GM13977 (cell line): ENCODE measurements at regions not wholly inside any gene's neighbourhood (a gene's known extent, or its start where the extent isn't known, plus 50 kb on each side); places are given as distances from the start of the nearest gene placed in this dataset.

Source experiments
- DNase-seq: peaks from one replicate; pipeline ENCODE4 v3.0.0; 2012; ENCODE audit warnings: low spot score
- in situ Hi-C: fragments of 300-500 bp; cut with MboI; formaldehyde crosslinking; loops from one replicate; pipeline ENCODE4 v1.12.0; 2022; ENCODE audit warnings: low sequenced_read_pairs, low pct_unique_long_range_greater_than_20kb, mixed read lengths, inconsistent platforms; ENCODE audit not compliant: unreplicated experiment
- TF ChIP-seq, protein P1 (sequence below): IDR thresholded peaks from 2 replicates; pipeline ENCODE4 v1.5.1; 2012; ENCODE audit warnings: mild to moderate bottlenecking, control low read depth; ENCODE audit not compliant: insufficient read depth; ENCODE audit errors: extremely low read depth, missing control alignments

DNA sequence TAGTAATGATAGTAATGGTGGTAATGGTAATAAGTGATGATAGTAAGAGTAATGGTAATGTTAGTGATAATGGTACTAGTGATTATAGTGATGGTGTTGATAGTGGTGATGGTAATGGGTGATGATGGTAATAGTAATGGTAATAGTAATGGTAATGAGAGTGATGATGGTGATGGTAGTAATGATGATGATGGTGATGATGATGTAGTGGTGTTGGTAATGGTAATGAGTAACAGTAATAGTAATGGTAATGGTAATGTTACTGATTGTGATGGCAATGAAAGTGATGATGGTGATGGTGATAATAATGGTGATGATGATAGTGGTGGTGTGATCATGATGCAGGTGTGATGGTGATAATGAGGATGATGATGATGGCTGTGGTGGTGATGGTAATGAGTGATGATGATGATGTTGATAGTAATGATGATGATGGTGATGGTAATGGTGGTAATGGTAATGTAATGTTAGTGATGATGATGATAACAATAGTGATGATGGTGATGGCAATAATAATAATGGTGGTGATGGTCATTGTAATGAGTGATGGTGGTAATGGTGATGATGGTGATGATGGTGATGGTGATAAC is 235.0 kb downstream of the MATN1 start:
- in situ Hi-C loops = no loop called here
- no peak for DNase-seq
- TF ChIP-seq, protein P1, sequence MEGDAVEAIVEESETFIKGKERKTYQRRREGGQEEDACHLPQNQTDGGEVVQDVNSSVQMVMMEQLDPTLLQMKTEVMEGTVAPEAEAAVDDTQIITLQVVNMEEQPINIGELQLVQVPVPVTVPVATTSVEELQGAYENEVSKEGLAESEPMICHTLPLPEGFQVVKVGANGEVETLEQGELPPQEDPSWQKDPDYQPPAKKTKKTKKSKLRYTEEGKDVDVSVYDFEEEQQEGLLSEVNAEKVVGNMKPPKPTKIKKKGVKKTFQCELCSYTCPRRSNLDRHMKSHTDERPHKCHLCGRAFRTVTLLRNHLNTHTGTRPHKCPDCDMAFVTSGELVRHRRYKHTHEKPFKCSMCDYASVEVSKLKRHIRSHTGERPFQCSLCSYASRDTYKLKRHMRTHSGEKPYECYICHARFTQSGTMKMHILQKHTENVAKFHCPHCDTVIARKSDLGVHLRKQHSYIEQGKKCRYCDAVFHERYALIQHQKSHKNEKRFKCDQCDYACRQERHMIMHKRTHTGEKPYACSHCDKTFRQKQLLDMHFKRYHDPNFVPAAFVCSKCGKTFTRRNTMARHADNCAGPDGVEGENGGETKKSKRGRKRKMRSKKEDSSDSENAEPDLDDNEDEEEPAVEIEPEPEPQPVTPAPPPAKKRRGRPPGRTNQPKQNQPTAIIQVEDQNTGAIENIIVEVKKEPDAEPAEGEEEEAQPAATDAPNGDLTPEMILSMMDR = no peak

DNA sequence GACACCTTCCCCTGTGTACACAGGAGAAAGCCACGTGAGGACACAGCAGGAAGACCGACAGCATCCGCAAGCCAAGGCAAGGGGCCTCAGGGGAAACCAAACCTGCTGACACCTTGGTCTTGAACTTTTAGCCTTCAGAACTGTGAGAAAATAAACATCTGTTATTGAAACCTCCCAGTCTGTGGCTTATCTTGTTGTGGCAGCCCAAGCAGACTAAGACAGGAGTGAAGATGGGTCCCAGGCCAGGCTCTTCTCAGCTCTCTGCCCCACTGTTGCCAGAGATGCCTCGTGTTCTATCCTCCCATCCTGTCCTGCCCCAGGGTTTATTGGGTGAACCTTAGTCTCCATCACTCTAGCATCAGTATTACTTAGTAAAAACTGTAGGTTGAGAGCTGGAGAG is 236.3 kb downstream of the MATN1 start:
- DNase-seq = no peak
- TF ChIP-seq, protein P1 = no peak
- in situ Hi-C loops = no loop called here

DNA sequence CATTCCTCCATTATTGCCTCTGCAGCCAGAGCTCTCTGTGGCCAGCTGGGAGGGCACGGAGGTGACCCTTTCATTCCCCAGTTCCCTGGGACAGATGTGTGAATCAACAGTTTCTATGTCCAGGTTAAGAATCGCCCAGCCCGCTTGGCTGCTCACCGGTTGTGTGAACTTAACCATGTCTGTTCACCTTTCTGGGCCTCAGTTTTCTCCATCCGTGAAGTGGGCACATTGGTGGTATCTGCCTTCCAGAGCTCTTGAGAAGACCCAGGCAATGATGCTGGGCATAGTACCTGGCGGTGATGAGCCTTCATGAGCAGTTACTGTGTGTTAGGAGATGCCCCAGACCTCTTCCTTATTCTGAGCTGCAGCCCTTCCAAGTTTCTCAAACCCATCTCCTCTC is 238.3 kb downstream of the MATN1 start:
- TF ChIP-seq, protein P1 = no peak
- in situ Hi-C loops = no loop called here
- DNase-seq = no peak

DNA sequence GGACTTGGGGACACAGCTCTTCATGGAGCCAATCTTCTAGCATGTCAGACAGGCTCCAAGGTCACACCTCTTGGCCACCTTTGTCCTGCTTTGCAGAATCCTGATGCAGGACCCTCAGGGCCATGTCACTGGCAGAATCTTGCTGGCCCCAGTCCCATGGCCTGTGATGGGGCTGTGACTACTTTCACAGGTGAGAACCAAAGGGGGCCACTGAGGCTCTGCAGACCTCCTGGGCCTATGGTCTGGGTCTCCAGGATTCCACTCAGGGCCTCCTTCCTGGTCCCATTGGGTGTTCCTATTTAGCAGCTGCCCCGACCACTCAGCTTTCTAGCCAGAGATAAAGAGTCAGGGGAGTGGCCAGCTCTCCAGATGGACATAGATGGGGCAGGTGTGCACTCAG is 238.7 kb downstream of the MATN1 start:
- no peak for DNase-seq
- in situ Hi-C loops = no loop called here

DNA sequence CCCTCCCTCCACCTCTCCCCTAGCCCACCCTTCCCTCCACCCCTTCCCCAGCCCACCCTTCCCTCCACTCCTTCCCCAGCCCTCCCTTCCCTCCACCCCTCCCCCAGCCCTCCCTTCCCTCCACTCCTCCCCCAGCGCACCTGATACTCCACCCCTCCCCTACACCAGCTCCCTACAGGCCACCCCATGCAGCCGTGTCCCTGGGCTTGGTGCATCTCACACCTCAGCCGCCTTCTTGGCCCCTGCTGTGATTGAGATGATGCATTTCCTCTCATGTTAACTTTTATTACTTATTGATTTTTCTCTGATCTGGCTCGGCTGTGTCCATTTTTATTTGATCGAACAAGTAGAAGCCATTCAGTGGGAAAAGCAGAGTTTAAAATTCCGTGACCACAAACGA is 243.8 kb downstream of the MATN1 start:
- TF ChIP-seq, protein P1 = no peak
- in situ Hi-C loops = no loop called here
- DNase-seq = no peak

More for the DNA sequence above, 238.7 kb downstream of the MATN1 start:
- TF ChIP-seq, protein P1 = no peak

DNA sequence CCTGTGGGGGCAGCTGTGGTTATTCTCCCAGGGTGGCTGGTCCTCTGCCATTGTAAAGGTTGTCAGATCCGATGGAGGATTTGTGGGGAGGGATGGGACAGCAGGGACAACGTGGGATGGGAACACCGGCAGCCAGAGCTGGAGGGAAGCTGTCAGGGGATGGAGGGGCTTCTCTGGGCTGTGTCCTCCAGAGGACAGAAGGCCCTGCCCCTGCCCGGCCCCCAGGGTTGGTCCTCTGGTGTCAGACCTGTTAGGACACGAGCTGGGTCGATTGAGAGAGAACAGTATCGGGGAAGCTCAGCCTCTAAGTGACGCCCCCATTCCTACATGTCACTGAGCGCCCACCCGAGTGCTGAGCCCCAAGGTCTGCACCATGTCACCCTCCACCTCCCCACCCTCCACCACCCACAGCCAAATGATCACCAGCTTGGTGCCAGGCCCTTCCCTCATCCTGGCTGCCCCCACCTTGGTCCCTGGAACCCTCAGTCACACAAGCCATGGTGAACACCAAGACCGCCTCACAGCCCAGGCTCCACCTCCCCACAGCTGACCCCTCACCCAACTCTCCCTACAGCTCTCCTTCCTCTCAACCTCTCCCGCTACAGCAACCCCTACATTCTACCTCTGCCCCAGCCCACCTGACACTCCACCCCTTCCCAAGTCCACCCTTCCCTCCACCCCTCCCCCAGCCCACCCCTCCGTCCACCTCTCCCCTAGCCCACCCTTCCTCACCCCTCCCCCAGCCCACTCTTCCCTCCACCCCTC is 244.4 kb downstream of the MATN1 start:
- DNase-seq = no peak
- in situ Hi-C loops = no loop called here
- TF ChIP-seq, protein P1 = no peak

DNA sequence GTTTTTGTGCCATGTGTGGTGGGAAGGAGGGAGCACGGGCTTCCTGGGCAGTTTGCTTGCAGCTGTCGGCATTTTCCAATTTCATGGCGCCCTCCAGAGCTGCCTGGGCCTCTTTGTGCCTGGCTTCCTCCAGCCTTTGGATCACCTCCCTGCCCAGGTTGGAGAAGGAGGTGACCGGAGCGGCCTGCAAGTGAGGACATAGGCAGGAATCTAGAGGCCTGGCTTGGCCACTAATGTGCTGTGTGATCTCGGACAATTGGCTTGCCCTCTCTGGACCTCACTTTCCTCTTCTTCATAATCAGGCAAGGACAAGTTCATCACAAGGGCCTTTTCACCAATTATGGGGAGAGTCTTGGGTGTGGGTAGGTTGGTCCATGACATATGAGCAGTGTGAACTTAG is 245.1 kb downstream of the MATN1 start:
- in situ Hi-C loops = no loop called here
- TF ChIP-seq, protein P1 = no peak
- no peak for DNase-seq
